OCI-LY1 (cell line): ENCODE measurements at regions not wholly inside any gene's neighbourhood (a gene's known extent, or its start where the extent isn't known, plus 50 kb on each side); places are given as distances from the start of the nearest gene placed in this dataset.

Source experiments
- EZH2 ChIP-seq: fragments of 200-600 bp; sonication (generic), shearing (Covaris generic); IDR thresholded peaks from 2 replicates; pipeline ENCODE4 v1.8.0; 2017; ENCODE audit warnings: borderline replicate concordance, mixed run types, mild to moderate bottlenecking, antibody characterized with exemption, low read length, moderate library complexity, mixed read lengths
- TF ChIP-seq, protein P1 (sequence below): fragments of 200-600 bp; sonication (generic), shearing (Covaris generic); IDR thresholded peaks from 2 replicates; pipeline ENCODE4 v1.5.1; 2017; ENCODE audit warnings: mild to moderate bottlenecking, antibody characterized with exemption, low read length, moderate library complexity, mixed read lengths

DNA sequence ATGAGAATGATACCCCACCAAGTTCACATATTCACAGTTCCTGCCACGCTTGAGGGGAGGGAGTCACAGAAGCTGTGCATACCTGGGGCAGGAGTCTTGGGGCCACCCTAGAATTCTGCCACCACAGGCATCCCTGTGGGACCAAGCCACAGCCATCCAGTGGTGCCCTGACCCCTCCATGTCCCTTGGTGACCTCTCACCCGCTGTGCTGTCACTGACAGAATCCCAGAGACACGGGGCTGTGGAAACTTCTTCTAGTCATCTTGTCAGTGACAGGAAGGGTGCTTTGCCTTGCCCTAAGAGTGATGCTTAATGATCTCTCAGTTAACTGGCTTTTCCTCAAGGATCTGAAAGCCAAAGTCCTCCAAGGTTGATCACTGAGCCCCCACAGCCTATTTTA lies 58.4 kb upstream of the UQCRFS1 start:
- TF ChIP-seq, protein P1, sequence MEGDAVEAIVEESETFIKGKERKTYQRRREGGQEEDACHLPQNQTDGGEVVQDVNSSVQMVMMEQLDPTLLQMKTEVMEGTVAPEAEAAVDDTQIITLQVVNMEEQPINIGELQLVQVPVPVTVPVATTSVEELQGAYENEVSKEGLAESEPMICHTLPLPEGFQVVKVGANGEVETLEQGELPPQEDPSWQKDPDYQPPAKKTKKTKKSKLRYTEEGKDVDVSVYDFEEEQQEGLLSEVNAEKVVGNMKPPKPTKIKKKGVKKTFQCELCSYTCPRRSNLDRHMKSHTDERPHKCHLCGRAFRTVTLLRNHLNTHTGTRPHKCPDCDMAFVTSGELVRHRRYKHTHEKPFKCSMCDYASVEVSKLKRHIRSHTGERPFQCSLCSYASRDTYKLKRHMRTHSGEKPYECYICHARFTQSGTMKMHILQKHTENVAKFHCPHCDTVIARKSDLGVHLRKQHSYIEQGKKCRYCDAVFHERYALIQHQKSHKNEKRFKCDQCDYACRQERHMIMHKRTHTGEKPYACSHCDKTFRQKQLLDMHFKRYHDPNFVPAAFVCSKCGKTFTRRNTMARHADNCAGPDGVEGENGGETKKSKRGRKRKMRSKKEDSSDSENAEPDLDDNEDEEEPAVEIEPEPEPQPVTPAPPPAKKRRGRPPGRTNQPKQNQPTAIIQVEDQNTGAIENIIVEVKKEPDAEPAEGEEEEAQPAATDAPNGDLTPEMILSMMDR: no peak
- no peak for TF ChIP-seq EZH2
